ENCODE measurements at regions not wholly inside any gene's neighbourhood (a gene's known extent, or its start where the extent isn't known, plus 50 kb on each side); places are given as distances from the start of the nearest gene placed in this dataset.

- Mint-ChIP-seq H3K4me1 (ENCODE audit: low read depth, unreplicated experiment) (peaks cover 8% of the 10 kb centered on the region), H3K9me3 (ENCODE audit: unreplicated experiment) (no peaks in the 10 kb centered on the region), H3K4me3 (ENCODE audit: unreplicated experiment) (no peak overlapping the region), H3K27ac (ENCODE audit: unreplicated experiment) (no peak overlapping the region), H3K36me3 (ENCODE audit: low read depth, unreplicated experiment) (no peaks in the 10 kb centered on the region), H3K27me3 (ENCODE audit: low read depth, unreplicated experiment) (peaks cover 4% of the 10 kb centered on the region)
- H3K36me3 ChIP-seq (ENCODE audit: insufficient read depth, low read length), result no peaks in the 10 kb centered on the region
- H3K9ac ChIP-seq (ENCODE audit: low read length), result no peak overlapping the region
- no peaks in the 10 kb centered on the region for H3K27me3 ChIP-seq (ENCODE audit: insufficient read depth, low read length)
- no peak overlapping the region for H3K4me2 ChIP-seq (ENCODE audit: low read length)
- no peak for DNase-seq (ENCODE audit: low read depth)
- TF ChIP-seq EZH2 (IDR thresholded peaks at IDR 0.05; ENCODE audit: insufficient read depth, low read length) (no peak), CTCF (IDR thresholded peaks at IDR 0.05; ENCODE audit: insufficient read depth, low read depth, low read length) (no peak)
- H3K79me2 ChIP-seq (ENCODE audit: insufficient read depth, low read length), result no peaks in the 10 kb centered on the region
- no peak for FAIRE-seq
- no peaks in the 10 kb centered on the region for H3K4me1 ChIP-seq (ENCODE audit: insufficient read depth, low read length)
- no peaks in the 10 kb centered on the region for H4K20me1 ChIP-seq (ENCODE audit: insufficient read depth, low read length)
- no peak overlapping the region for H3K27ac ChIP-seq (ENCODE audit: low read depth, low read length)
- H3K9me3 ChIP-seq (ENCODE audit: insufficient read depth, low read depth, low read length), result no peaks in the 10 kb centered on the region
- H2AFZ ChIP-seq (ENCODE audit: low read depth, low read length), result no peak overlapping the region
- H3K4me3 ChIP-seq (ENCODE audit: insufficient read depth, low read depth, low read length), result no peak overlapping the region
These were observed 121.3 kb upstream of the ADAMTS9 start for GRCh38 chr3:64809086-64809485.

GRCh38 chr3:64808061-64808460 is 120.3 kb upstream of the ADAMTS9 start:
- no peak overlapping the region for H2AFZ ChIP-seq (ENCODE audit: low read depth, low read length)
- no peak overlapping the region for H3K27ac ChIP-seq (ENCODE audit: low read depth, low read length)
- no peak overlapping the region for H3K4me3 Mint-ChIP-seq (ENCODE audit: unreplicated experiment)
- H3K4me3 ChIP-seq (ENCODE audit: insufficient read depth, low read depth, low read length), result no peak overlapping the region
- H3K9me3 Mint-ChIP-seq (ENCODE audit: unreplicated experiment), result no peaks in the 10 kb centered on the region
- no peak overlapping the region for H3K9ac ChIP-seq (ENCODE audit: low read length)
- no peaks in the 10 kb centered on the region for H3K9me3 ChIP-seq (ENCODE audit: insufficient read depth, low read depth, low read length)
- no peaks in the 10 kb centered on the region for H3K36me3 ChIP-seq (ENCODE audit: insufficient read depth, low read length)
- no peak overlapping the region for H3K4me2 ChIP-seq (ENCODE audit: low read length)
- H3K79me2 ChIP-seq (ENCODE audit: insufficient read depth, low read length), result no peaks in the 10 kb centered on the region
- H3K36me3 Mint-ChIP-seq (ENCODE audit: low read depth, unreplicated experiment), result no peaks in the 10 kb centered on the region
- H3K27me3 Mint-ChIP-seq (ENCODE audit: low read depth, unreplicated experiment), result peaks cover 4% of the 10 kb centered on the region
- H3K27me3 ChIP-seq (ENCODE audit: insufficient read depth, low read length), result no peaks in the 10 kb centered on the region
- H3K27ac Mint-ChIP-seq (ENCODE audit: unreplicated experiment), result no peak overlapping the region
- H3K4me1 Mint-ChIP-seq (ENCODE audit: low read depth, unreplicated experiment), result peaks cover 7% of the 10 kb centered on the region
- DNase-seq (ENCODE audit: low read depth) (no peak), FAIRE-seq (no peak)
- H3K4me1 ChIP-seq (ENCODE audit: insufficient read depth, low read length), result no peaks in the 10 kb centered on the region
- H4K20me1 ChIP-seq (ENCODE audit: insufficient read depth, low read length), result no peaks in the 10 kb centered on the region
- TF ChIP-seq CTCF (IDR thresholded peaks at IDR 0.05; ENCODE audit: insufficient read depth, low read depth, low read length), result no peak
- TF ChIP-seq EZH2 (IDR thresholded peaks at IDR 0.05; ENCODE audit: insufficient read depth, low read length), result no peak

- Histone ChIP-seq H3K4me2 (ENCODE audit: low read length) (no peak overlapping the region), H3K9ac (ENCODE audit: low read length) (no peak overlapping the region), H3K36me3 (ENCODE audit: insufficient read depth, low read length) (no peaks in the 10 kb centered on the region), H4K20me1 (ENCODE audit: insufficient read depth, low read length) (no peaks in the 10 kb centered on the region), H3K27me3 (ENCODE audit: insufficient read depth, low read length) (no peaks in the 10 kb centered on the region), H3K9me3 (ENCODE audit: insufficient read depth, low read depth, low read length) (no peaks in the 10 kb centered on the region), H3K79me2 (ENCODE audit: insufficient read depth, low read length) (no peaks in the 10 kb centered on the region), H3K4me3 (ENCODE audit: insufficient read depth, low read depth, low read length) (no peak overlapping the region), H3K4me1 (ENCODE audit: insufficient read depth, low read length) (no peaks in the 10 kb centered on the region), H3K27ac (ENCODE audit: low read depth, low read length) (no peak overlapping the region), H2AFZ (ENCODE audit: low read depth, low read length) (no peak overlapping the region)
- no peaks in the 10 kb centered on the region for H3K9me3 Mint-ChIP-seq (ENCODE audit: unreplicated experiment)
- DNase-seq (ENCODE audit: low read depth), result no peak
- no peak for TF ChIP-seq EZH2 (IDR thresholded peaks at IDR 0.05; ENCODE audit: insufficient read depth, low read length)
- TF ChIP-seq CTCF (IDR thresholded peaks at IDR 0.05; ENCODE audit: insufficient read depth, low read depth, low read length), result no peak
- no peak for FAIRE-seq
- peaks cover 9% of the 10 kb centered on the region for H3K4me1 Mint-ChIP-seq (ENCODE audit: low read depth, unreplicated experiment)
- no peak overlapping the region for H3K27ac Mint-ChIP-seq (ENCODE audit: unreplicated experiment)
- no peaks in the 10 kb centered on the region for H3K36me3 Mint-ChIP-seq (ENCODE audit: low read depth, unreplicated experiment)
- H3K4me3 Mint-ChIP-seq (ENCODE audit: unreplicated experiment), result no peak overlapping the region
- peaks cover 4% of the 10 kb centered on the region for H3K27me3 Mint-ChIP-seq (ENCODE audit: low read depth, unreplicated experiment)
These were observed 119.1 kb upstream of the ADAMTS9 start for GRCh38 chr3:64806668-64807605.
